ENCODE measurements at regions not wholly inside any gene's neighbourhood (a gene's known extent, or its start where the extent isn't known, plus 50 kb on each side); places are given as distances from the start of the nearest gene placed in this dataset.

DNA sequence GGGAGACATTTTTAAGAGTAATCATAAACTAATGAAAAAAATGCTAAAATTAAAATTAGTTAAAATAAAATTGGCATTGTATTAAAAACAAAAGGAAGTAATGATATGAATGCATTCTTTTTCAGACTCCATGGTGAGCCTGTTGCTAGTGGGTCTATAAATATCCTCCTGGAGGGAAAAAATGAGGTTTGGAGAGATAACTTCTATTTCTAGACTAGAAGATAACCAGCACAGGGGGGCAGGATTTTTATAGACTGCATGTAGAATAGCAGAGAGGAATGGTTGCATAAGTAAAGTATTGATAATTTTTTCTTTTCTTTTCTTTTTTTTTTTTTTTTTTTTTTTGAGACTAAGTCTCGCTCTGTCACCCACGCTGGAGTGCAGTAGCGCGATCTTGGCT is 835.8 kb upstream of the VRK2 start:
- TF ChIP-seq EP300 (IDR thresholded peaks at IDR 0.05; ENCODE audit: borderline replicate concordance in 1 of 2, low read depth in 1 of 2, low read length in 1 of 2) (no peak), JUND (IDR thresholded peaks at IDR 0.05) (no peak), EZH2phosphoT487 (IDR thresholded peaks at IDR 0.05; ENCODE audit: borderline replicate concordance, low read depth) (no peak), CHD2 (IDR thresholded peaks at IDR 0.05; ENCODE audit: low read length, partially characterized antibody) (no peak), MXI1 (IDR thresholded peaks at IDR 0.05; ENCODE audit: low read depth, low read length) (no peak)
- TF ChIP-seq, protein P1, sequence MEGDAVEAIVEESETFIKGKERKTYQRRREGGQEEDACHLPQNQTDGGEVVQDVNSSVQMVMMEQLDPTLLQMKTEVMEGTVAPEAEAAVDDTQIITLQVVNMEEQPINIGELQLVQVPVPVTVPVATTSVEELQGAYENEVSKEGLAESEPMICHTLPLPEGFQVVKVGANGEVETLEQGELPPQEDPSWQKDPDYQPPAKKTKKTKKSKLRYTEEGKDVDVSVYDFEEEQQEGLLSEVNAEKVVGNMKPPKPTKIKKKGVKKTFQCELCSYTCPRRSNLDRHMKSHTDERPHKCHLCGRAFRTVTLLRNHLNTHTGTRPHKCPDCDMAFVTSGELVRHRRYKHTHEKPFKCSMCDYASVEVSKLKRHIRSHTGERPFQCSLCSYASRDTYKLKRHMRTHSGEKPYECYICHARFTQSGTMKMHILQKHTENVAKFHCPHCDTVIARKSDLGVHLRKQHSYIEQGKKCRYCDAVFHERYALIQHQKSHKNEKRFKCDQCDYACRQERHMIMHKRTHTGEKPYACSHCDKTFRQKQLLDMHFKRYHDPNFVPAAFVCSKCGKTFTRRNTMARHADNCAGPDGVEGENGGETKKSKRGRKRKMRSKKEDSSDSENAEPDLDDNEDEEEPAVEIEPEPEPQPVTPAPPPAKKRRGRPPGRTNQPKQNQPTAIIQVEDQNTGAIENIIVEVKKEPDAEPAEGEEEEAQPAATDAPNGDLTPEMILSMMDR (IDR thresholded peaks at IDR 0.05) = no peak
- TF ChIP-seq, protein P2, sequence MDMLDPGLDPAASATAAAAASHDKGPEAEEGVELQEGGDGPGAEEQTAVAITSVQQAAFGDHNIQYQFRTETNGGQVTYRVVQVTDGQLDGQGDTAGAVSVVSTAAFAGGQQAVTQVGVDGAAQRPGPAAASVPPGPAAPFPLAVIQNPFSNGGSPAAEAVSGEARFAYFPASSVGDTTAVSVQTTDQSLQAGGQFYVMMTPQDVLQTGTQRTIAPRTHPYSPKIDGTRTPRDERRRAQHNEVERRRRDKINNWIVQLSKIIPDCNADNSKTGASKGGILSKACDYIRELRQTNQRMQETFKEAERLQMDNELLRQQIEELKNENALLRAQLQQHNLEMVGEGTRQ (IDR thresholded peaks at IDR 0.05; ENCODE audit: borderline replicate concordance, low read depth, low read length) = no peak
